Motor neuron (in vitro differentiated cells): ENCODE measurements at regions not wholly inside any gene's neighbourhood (a gene's known extent, or its start where the extent isn't known, plus 50 kb on each side); places are given as distances from the start of the nearest gene placed in this dataset.
"Not testable (repeated sequence)": the region's sequence is repeated elsewhere in the genome, so short reads cannot be mapped to it uniquely, and the experiment has no call there.

Experiments
- ATAC-seq, 8 experiments: fragments of 200-7000 bp; cut with Tn5 transposase; replicated peaks in 6 of 8; 2 replicates each; pipeline ENCODE4 v1.8.0; 2021; ENCODE audit warnings: mild to moderate bottlenecking in 8 of 8, moderate library complexity in 8 of 8
- H3K27ac ChIP-seq, 2 donors: fragments of 250-450 bp; sonication (Bioruptor Pico); 2 replicates each; pipeline ENCODE4 v1.9.0; 2021; ENCODE audit warnings: antibody characterized with exemption in 2 of 2, mild to moderate bottlenecking in 2 of 2, moderate library complexity in 1 of 2
- H3K4me1 ChIP-seq, 2 donors: fragments of 250-450 bp; sonication (Bioruptor Pico); replicated peaks in 1 of 2; 2 replicates each; pipeline ENCODE4 v1.6.1; 2021; ENCODE audit warnings: antibody characterized with exemption in 2 of 2, mild to moderate bottlenecking in 2 of 2, moderate library complexity in 1 of 2
- H3K4me3 ChIP-seq, 5 donors: fragments of 250-450 bp; sonication (Bioruptor Pico); 2 replicates each; pipeline ENCODE4 v1.9.0; 2021; ENCODE audit warnings: antibody characterized with exemption in 5 of 5, mild to moderate bottlenecking in 5 of 5, moderate library complexity in 4 of 5
- WGBS, 10 experiments: fragments of 450-650 bp; shearing (Covaris generic); methylation state at CpG; one replicate each; pipeline ENCODE4 v1.0.0; 2022; 5-methylcytosine and 5-hydroxymethylcytosine counted together
- in situ Hi-C, 9 experiments: fragments of 400-800 bp; cut with MboI; loops; one replicate each; pipeline ENCODE4 v1.15.0; 2021; ENCODE audit warnings: low sequenced_read_pairs in 9 of 9, low pct_unique_long_range_greater_than_20kb in 2 of 9; ENCODE audit not compliant: unreplicated experiment in 9 of 9

- 33 to 100% (median 75%) methylated on average over 1 to 4 of the region's 4 CpGs for WGBS, 10 experiments
- ATAC-seq, result peak in 6 of 8 experiments; percentile 24 to 87 (median 42)
- H3K4me3 ChIP-seq, result no peak overlapping the region
- H3K27ac ChIP-seq, result no peak overlapping the region
- peaks cover 0 to 2% of the 10 kb centered on the region in 2 donors for H3K4me1 ChIP-seq
- in situ Hi-C loops, result no loop called here
Observed at GRCh38 chr6:112877134-112878100, 530.3 kb downstream of the RFPL4B start.

GRCh38 chr6:112879920-112880413, 532.8 kb downstream of the RFPL4B start:
- ATAC-seq, result peak in 1 of 8 experiments; percentile 47
- in situ Hi-C loops, result no loop called here
- Histone ChIP-seq H3K4me1 (peaks cover 0 to 2% of the 10 kb centered on the region in 2 donors), H3K27ac (no peak overlapping the region), H3K4me3 (no peak overlapping the region)
- 100% methylated on average over 1 to 4 of the region's 20 CpGs; no CpG with 5 or more reads in 6 of the 10 experiments for WGBS, 10 experiments

- no peak overlapping the region for H3K4me3 ChIP-seq
- WGBS, 10 experiments, result 10 to 100% (median 87%) methylated on average over 1 to 3 of the region's 3 CpGs
- ATAC-seq, result peak in 4 of 8 experiments; percentile 21 to 69 (median 50)
- H3K4me1 ChIP-seq, result peaks cover 0 to 2% of the 10 kb centered on the region in 2 donors
- in situ Hi-C loops, result no loop called here
- H3K27ac ChIP-seq, result no peak overlapping the region
Observed at GRCh38 chr6:112881027-112881426, 533.9 kb downstream of the RFPL4B start.

- H3K27ac ChIP-seq, result no peak overlapping the region
- 0 to 100% (median 78%) methylated on average over 1 to 2 of the region's 2 CpGs; no CpG with 5 or more reads in 1 of the 10 experiments for WGBS, 10 experiments
Observed at GRCh38 chr6:112881828-112882780, 535.0 kb downstream of the RFPL4B start.

GRCh38 chr6:112883095-112883494, 536.0 kb downstream of the RFPL4B start:
- Histone ChIP-seq H3K4me3 (no peak overlapping the region), H3K27ac (no peak overlapping the region), H3K4me1 (peaks cover 0 to 2% of the 10 kb centered on the region in 2 donors)
- in situ Hi-C loops, result no loop called here
- 90 to 100% (median 100%) methylated on average over 1 to 3 of the region's 3 CpGs; no CpG with 5 or more reads in 3 of the 10 experiments for whole genome bisulfite sequencing, 10 experiments
- ATAC-seq, result peak in 1 of 8 experiments; percentile 49

More at GRCh38 chr6:112881828-112882780, 535.0 kb downstream of the RFPL4B start:
- Histone ChIP-seq H3K4me1 (peaks cover 0 to 2% of the 10 kb centered on the region in 2 donors), H3K4me3 (no peak overlapping the region)
- ATAC-seq, result peak in 2 of 8 experiments; percentile 84 to 87
- in situ Hi-C loops, result no loop called here

GRCh38 chr6:112886415-112886814, 539.3 kb downstream of the RFPL4B start:
- in situ Hi-C loops, result no loop called here
- H3K27ac ChIP-seq, result no peak overlapping the region
- 60 to 100% (median 84%) methylated on average over 1 to 2 of the region's 2 CpGs for WGBS, 10 experiments
- no peak for ATAC-seq
- H3K4me1 ChIP-seq, result no peaks in the 10 kb centered on the region
- no peak overlapping the region for H3K4me3 ChIP-seq

GRCh38 chr6:112887424-112887823, 540.3 kb downstream of the RFPL4B start:
- H3K27ac ChIP-seq, ATAC-seq, H3K4me1 ChIP-seq, in situ Hi-C loops, H3K4me3 ChIP-seq: not testable (repeated sequence)
- WGBS, 10 experiments, result 89 to 100% (median 96%) methylated on average over 1 to 3 of the region's 4 CpGs; no CpG with 5 or more reads in 4 of the 10 experiments

- ATAC-seq, result no peak
- 83 to 100% (median 96%) methylated on average over 3 of the region's 3 CpGs; no CpG with 5 or more reads in 2 of the 10 experiments for WGBS, 10 experiments
- Histone ChIP-seq H3K27ac (no peak overlapping the region), H3K4me1 (no peaks in the 10 kb centered on the region), H3K4me3 (no peak overlapping the region)
- in situ Hi-C loops, result no loop called here
Observed at GRCh38 chr6:112899541-112899940, 552.4 kb downstream of the RFPL4B start.

DNA sequence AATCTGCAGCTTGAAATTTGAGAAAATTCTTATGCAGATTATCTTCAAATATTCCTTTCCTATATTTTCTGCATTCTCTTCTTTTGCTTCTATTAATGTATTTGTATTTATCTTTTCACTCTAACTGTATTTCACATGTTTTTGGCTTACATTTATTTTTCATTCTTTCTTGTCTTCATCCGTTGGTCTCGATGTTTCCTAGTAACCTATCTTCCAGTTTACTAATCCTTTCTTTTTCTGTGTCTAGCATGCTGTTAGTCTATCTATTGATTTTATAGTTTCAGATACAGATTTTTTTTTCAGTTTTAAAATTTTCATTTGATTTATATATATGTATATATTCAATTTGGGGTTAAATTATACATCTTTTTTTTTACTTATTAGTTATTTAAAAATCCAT, 556.2 kb downstream of the RFPL4B start:
- H3K27ac ChIP-seq, result no peak overlapping the region
- no peaks in the 10 kb centered on the region for H3K4me1 ChIP-seq
- no peak for ATAC-seq
- in situ Hi-C loops, result no loop called here
- H3K4me3 ChIP-seq, result no peak overlapping the region
- 59 to 100% (median 98%) methylated on average over 2 of the region's 2 CpGs for WGBS, 10 experiments

GRCh38 chr6:112906726-112907125, 559.6 kb downstream of the RFPL4B start:
- ATAC-seq, result peak in 6 of 8 experiments; percentile 22 to 98 (median 57)
- no peak overlapping the region for H3K4me3 ChIP-seq
- 29 to 100% (median 82%) methylated on average over 1 of the region's 1 CpG; no CpG with 5 or more reads in 3 of the 10 experiments for WGBS, 10 experiments
- H3K4me1 ChIP-seq, result no peaks in the 10 kb centered on the region
- H3K27ac ChIP-seq, result no peak overlapping the region
- in situ Hi-C loops, result no loop called here

GRCh38 chr6:112909781-112910180, 562.7 kb downstream of the RFPL4B start:
- no peak for ATAC-seq
- in situ Hi-C loops, result no loop called here
- no peaks in the 10 kb centered on the region for H3K4me1 ChIP-seq
- no peak overlapping the region for H3K27ac ChIP-seq
- H3K4me3 ChIP-seq, result no peak overlapping the region

DNA sequence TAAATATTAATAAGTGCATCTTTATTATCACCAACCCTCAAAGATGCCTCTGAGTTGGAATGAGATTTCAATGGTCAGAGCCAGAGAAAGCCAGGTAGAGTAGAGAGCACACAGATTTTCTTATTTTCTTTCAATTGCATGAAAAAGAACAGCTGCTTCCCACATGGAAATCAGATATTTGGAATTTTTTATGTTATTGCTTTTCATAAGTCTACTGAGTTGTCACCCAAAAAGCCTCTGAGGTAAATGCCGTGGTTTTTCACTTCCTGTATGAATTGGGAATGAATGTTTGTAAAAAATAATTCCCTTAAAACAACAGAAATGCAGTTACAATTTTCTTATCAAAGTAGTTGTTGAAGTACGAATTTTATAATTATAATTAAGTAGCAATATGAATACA, 563.1 kb downstream of the RFPL4B start:
- no peak overlapping the region for H3K27ac ChIP-seq
- H3K4me1 ChIP-seq, result no peaks in the 10 kb centered on the region
- no peak overlapping the region for H3K4me3 ChIP-seq
- in situ Hi-C loops, result no loop called here
- 0 to 100% (median 43%) methylated on average over 1 to 2 of the region's 2 CpGs for WGBS, 10 experiments
- no peak for ATAC-seq
